HG03139 (cell line): ENCODE measurements at regions not wholly inside any gene's neighbourhood (a gene's known extent, or its start where the extent isn't known, plus 50 kb on each side); places are given as distances from the start of the nearest gene placed in this dataset.

Experiments
- ATAC-seq: cut with Tn5 transposase; IDR thresholded peaks from one replicate; pipeline ENCODE4 v1.9.1; 2021; ENCODE audit not compliant: unreplicated experiment

DNA sequence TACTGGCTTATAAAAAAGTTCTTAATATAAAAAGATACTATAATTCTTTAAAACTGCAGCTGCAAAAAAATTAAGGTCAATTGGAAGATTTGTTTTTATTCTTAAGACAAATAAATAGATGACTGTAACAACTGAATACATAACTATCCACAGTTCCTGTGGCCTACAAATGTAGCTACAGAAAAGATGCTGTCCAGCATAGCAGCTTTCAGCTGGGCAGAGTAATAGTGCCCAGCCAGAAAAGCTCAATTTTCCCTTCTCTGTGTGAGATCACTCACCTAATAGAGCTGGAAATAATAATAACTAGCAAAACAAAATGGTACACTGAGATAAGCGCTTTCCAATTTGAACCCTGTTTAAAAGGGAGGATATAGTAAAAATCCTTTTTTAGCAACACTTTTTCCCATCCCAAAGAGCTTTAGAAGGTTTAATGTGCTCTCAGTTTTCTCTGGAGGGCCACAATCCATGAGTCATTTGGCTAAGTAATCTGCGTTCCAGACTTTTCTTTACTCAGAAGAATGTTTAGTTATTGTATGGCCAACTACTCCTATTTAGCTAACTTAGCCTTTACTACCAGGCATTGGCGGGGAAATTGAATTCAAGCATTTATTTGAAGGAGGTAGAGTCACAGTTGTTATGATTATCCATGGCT is 158.1 kb upstream of the SLC39A10 start:
- no peak for ATAC-seq

GRCh38 chr2:195498176-195498575 is 158.8 kb upstream of the SLC39A10 start:
- ATAC-seq = no peak

- ATAC-seq = no peak
These were observed 160.0 kb upstream of the SLC39A10 start for GRCh38 chr2:195496991-195497390.

DNA sequence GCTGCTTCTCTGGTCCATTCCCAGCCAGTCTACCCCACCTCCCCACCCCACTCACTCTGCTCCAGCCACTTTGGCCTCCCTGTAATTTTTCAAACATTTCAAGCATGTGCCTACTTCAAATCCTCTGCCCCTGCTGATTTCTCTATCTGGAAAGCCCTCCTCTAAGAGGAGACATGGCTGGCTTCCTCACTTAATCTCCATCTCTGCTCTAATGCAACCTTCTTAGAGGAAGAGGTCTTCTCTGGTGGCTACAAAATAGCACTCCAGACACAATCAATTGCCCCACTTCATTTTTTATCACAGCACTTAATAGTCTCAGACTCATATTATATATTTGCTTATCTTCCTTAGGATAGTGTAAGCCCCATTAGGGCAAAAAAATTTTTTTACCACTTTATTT is 161.1 kb upstream of the SLC39A10 start:
- ATAC-seq = no peak

GRCh38 chr2:195495351-195495750 is 161.7 kb upstream of the SLC39A10 start:
- ATAC-seq = no peak

- ATAC-seq = no peak
These were observed 162.6 kb upstream of the SLC39A10 start for GRCh38 chr2:195494451-195494850.

- ATAC-seq = no peak
These were observed 163.6 kb upstream of the SLC39A10 start for GRCh38 chr2:195493416-195493815.

GRCh38 chr2:195490319-195490718 is 166.7 kb upstream of the SLC39A10 start:
- no peak for ATAC-seq

- no peak for ATAC-seq
These were observed 167.9 kb upstream of the SLC39A10 start for GRCh38 chr2:195489101-195489500.

DNA sequence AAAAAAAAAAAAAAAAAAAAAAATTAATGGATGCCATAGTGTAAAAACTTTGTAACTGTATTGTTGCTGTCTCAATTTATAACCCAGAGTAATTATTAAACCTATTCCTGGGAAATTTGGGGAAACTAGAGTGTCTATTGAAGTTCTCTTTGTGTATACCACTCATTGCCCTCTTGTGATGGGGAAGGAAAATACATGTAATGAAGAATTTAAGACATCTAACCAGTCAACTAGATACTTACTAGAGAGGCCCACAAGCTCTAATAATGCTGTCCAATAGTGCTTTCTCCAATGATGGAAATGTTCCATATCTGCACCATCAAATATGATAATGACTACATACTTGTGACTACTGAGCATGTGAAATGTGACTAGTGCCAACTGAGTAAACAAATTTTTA is 168.5 kb upstream of the SLC39A10 start:
- no peak for ATAC-seq

DNA sequence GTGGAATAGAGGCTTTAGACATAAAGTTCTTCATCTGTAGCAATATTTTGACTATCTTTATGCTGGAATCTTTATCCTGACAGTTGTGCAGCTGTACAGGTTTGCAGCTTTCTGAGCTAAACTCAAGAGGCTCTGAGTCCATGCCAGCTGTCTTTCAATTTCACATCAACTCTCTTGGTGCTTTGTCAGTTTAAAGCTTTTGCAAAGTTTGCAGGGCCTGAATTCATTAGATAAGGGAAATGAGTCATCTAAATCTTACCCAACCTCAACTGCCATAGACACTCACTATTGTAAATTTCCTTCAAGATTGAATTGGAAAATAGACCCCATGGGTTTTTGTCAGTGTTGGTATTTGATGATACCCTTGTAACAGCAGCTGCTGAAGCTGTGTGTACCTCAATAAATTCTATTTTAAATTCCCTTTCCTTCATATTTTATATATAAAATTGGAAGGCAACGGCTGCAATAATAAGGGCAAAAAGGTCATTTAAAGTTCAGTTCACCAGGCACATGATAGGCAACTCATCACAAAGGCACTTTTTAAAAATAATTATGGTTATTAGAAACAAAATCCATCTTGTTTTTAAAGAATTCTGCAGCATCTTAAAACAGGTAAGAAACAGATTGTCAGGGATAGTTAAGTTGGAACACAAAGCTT is 169.9 kb upstream of the SLC39A10 start:
- ATAC-seq = peak; percentile 97

DNA sequence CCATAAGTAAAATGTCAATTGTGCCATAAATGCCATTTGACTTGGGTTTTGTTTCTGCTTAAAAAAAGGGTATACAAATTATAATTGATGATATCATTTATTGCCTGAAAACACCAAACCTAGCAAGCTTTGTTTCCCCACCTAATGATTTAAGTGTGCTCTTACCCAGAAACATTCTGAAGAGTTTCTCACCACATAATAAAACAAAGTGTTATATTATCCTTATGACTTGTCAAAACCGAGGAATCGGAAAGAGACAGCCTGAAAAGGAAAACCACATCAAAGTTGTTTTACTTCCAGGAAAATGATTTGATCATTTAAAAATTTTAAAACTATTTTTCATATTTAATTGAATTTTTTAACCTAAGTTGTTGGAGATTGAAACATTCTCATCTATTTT is 170.5 kb upstream of the SLC39A10 start:
- ATAC-seq = no peak

GRCh38 chr2:195482010-195482409 is 175.0 kb upstream of the SLC39A10 start:
- no peak for ATAC-seq

- no peak for ATAC-seq
These were observed 176.9 kb upstream of the SLC39A10 start for GRCh38 chr2:195480121-195480520.

DNA sequence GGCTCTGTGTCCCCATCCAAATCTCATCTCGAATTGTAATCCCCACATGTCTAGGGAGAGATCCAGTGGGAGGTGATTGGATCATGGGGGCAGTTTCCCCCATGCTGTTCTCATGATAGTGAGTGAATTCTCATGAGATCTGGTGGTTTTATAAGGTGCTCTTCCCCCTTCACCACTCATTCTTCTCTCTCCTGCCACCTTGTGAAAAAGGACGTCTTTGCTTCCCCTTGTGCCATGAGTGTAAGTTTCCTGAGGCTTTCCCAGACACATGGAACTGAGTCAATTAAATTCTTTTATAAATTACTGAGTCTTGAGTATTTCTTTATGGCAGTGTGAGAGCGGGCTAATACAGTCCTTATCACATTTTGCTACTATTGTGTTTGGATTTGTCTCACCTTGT is 177.6 kb upstream of the SLC39A10 start:
- no peak for ATAC-seq

DNA sequence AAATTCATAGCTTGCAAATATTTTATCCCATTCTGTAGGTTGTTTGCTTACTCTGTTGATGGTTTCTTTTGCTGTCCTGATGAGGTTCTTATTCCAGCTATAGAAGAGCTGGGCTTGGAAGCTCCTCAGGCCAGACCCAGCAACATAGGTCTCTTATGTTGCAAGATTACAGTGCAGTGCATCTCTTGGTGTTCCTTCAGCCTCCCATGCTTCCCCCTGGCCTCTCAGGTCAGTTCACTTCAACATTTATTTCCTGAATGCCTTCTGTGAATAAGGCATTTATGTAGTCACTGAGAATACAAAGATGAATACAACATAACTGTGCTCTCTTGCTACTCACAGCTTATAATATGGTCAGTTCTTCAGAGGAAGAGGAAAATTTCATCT is 179.0 kb upstream of the SLC39A10 start:
- ATAC-seq = no peak

DNA sequence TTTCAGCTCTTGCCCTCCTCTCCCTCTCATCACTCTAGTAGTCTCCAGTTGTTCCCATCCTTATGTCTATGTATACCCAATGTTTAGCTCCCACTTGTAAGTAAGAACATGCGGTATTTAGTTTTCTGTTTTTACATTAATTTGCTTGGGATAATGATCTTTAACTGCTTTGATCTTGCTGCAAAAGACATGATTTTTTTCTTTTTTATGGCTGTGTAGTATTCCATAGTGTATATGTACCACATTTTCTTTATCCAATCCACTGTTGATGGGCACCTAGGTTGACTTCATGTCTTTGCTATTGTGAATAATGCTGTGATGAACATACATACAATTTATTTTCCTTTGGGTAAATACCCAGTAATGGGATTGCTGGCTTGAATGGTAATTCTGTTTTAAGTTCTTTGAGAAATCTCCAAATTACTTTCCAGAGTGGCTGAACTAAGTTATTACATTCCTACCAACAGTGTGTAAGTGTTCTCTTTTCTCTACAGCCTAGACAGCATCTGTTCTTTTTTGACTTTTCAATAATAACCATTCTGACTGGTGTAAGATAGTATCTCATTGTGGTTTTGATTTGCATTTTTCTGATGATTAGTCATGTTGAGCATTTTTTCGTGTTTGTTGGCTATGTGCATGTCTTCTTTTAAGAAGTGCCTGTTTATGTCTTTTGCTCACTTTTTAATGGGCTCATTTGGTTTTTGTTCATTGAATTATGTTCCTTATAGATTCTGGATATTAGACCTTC is 179.6 kb upstream of the SLC39A10 start:
- ATAC-seq = no peak

DNA sequence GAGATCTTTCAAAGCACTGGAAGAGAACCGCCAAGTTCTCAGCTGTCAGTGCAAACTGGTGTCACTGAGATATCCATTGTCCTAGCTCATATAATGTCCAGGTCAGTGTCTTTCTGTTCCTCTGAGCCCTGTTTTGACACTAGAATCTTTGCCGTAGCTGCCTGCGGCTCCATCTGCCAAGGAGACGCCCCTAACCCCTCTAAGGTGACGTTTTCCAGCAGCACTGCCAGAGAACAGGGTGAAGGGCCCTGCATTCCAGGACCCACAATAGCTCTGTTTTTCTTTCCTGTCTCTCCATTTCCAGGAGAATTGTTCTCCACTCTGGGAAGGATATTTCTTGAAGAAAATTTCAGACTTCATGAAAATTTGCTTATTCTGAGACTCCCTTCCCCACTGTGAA is 181.7 kb upstream of the SLC39A10 start:
- no peak for ATAC-seq

- ATAC-seq = no peak
These were observed 183.2 kb upstream of the SLC39A10 start for GRCh38 chr2:195473862-195474261.

- ATAC-seq = no peak
These were observed 184.4 kb upstream of the SLC39A10 start for GRCh38 chr2:195472501-195473234.

- ATAC-seq = no peak
These were observed 185.2 kb upstream of the SLC39A10 start for GRCh38 chr2:195471807-195472206.

- no peak for ATAC-seq
These were observed 185.9 kb upstream of the SLC39A10 start for GRCh38 chr2:195471163-195471562.
